ENCODE measurements at regions not wholly inside any gene's neighbourhood (a gene's known extent, or its start where the extent isn't known, plus 50 kb on each side); places are given as distances from the start of the nearest gene placed in this dataset.

DNA sequence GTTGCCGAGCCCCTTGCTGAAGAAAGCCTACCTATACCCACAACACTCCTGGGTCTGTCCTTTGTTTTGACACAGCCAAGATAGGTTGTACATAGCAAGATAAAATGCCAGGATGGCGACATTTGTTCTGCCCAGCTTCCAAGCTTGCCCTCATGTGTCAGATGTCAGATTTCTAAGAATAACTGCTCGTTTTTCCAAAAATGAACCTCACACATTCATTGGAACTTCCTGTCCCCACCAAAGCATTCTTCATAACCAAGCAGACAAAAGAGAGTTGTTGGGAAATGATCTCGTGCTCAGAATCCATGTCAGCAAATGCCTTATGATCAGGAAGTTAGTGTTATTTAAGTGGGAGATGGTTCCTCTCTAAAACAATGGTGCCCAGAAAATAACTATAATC, 210.1 kb downstream of the ZNF608 start:
- no peak overlapping the region for H3K9ac ChIP-seq (ENCODE audit: insufficient read depth, low read length)
- TF ChIP-seq CTCF (conservative IDR thresholded peaks at IDR 0.05 in 1 of 2, IDR thresholded peaks at IDR 0.05 in 1 of 2; ENCODE audit: low read depth in 1 of 2, low read length in 2 of 2) (no peak), EZH2 (IDR thresholded peaks at IDR 0.05; ENCODE audit: low read length, missing control alignments) (no peak)
- H3K4me3 ChIP-seq (replicated peaks in 1 of 4; ENCODE audit: control extremely low read depth in 1 of 4, insufficient read depth in 1 of 4, low read depth in 3 of 4, low read length in 4 of 4): no peak overlapping the region
- no peaks in the 10 kb centered on the region for H3K27me3 ChIP-seq (ENCODE audit: control insufficient read depth, insufficient read depth, low read length)
- H3K9me3 ChIP-seq (ENCODE audit: control insufficient read depth, insufficient read depth, low read depth, low read length): no peaks in the 10 kb centered on the region
- no peaks in the 10 kb centered on the region for H4K20me1 ChIP-seq (ENCODE audit: control insufficient read depth, extremely low read depth, insufficient read depth, low read length)
- DNase-seq (ENCODE audit: low read depth in 2 of 2): peak in 1 of 2 donors; percentile 13
- no peaks in the 10 kb centered on the region for H3K36me3 ChIP-seq (ENCODE audit: control insufficient read depth, insufficient read depth, low read length)
- no peaks in the 10 kb centered on the region for H3K79me2 ChIP-seq (ENCODE audit: control insufficient read depth, insufficient read depth, low read length)
- H2AFZ ChIP-seq (ENCODE audit: low read length): no peak overlapping the region
- H3K4me2 ChIP-seq (ENCODE audit: extremely low read depth, insufficient read depth, low read length): no peak overlapping the region
- H3K27ac ChIP-seq (ENCODE audit: insufficient read depth, low read length): no peak overlapping the region
- no peaks in the 10 kb centered on the region for H3K4me1 ChIP-seq (ENCODE audit: control insufficient read depth, extremely low read depth, insufficient read depth, low read length)

GRCh38 chr5:124530916-124531315, 215.5 kb downstream of the ZNF608 start:
- Histone ChIP-seq H3K79me2 (ENCODE audit: control insufficient read depth, insufficient read depth, low read length) (no peaks in the 10 kb centered on the region), H2AFZ (ENCODE audit: low read length) (no peak overlapping the region), H3K27me3 (ENCODE audit: control insufficient read depth, insufficient read depth, low read length) (no peaks in the 10 kb centered on the region), H3K27ac (ENCODE audit: insufficient read depth, low read length) (no peak overlapping the region), H4K20me1 (ENCODE audit: control insufficient read depth, extremely low read depth, insufficient read depth, low read length) (no peaks in the 10 kb centered on the region), H3K36me3 (ENCODE audit: control insufficient read depth, insufficient read depth, low read length) (no peaks in the 10 kb centered on the region), H3K9me3 (ENCODE audit: control insufficient read depth, insufficient read depth, low read depth, low read length) (no peaks in the 10 kb centered on the region), H3K9ac (ENCODE audit: insufficient read depth, low read length) (no peak overlapping the region), H3K4me3 (replicated peaks in 1 of 4; ENCODE audit: control extremely low read depth in 1 of 4, insufficient read depth in 1 of 4, low read depth in 3 of 4, low read length in 4 of 4) (no peak overlapping the region), H3K4me2 (ENCODE audit: extremely low read depth, insufficient read depth, low read length) (no peak overlapping the region), H3K4me1 (ENCODE audit: control insufficient read depth, extremely low read depth, insufficient read depth, low read length) (no peaks in the 10 kb centered on the region)
- no peak for TF ChIP-seq EZH2 (IDR thresholded peaks at IDR 0.05; ENCODE audit: low read length, missing control alignments)
- no peak for TF ChIP-seq CTCF (conservative IDR thresholded peaks at IDR 0.05 in 1 of 2, IDR thresholded peaks at IDR 0.05 in 1 of 2; ENCODE audit: low read depth in 1 of 2, low read length in 2 of 2)
- no peak for DNase-seq (ENCODE audit: low read depth in 2 of 2)

GRCh38 chr5:124528838-124529237, 217.6 kb downstream of the ZNF608 start:
- Histone ChIP-seq H3K79me2 (ENCODE audit: control insufficient read depth, insufficient read depth, low read length) (no peaks in the 10 kb centered on the region), H2AFZ (ENCODE audit: low read length) (no peak overlapping the region), H3K4me1 (ENCODE audit: control insufficient read depth, extremely low read depth, insufficient read depth, low read length) (no peaks in the 10 kb centered on the region), H4K20me1 (ENCODE audit: control insufficient read depth, extremely low read depth, insufficient read depth, low read length) (no peaks in the 10 kb centered on the region), H3K27me3 (ENCODE audit: control insufficient read depth, insufficient read depth, low read length) (no peaks in the 10 kb centered on the region), H3K4me2 (ENCODE audit: extremely low read depth, insufficient read depth, low read length) (no peak overlapping the region), H3K36me3 (ENCODE audit: control insufficient read depth, insufficient read depth, low read length) (no peaks in the 10 kb centered on the region), H3K27ac (ENCODE audit: insufficient read depth, low read length) (no peak overlapping the region), H3K9me3 (ENCODE audit: control insufficient read depth, insufficient read depth, low read depth, low read length) (no peaks in the 10 kb centered on the region), H3K4me3 (replicated peaks in 1 of 4; ENCODE audit: control extremely low read depth in 1 of 4, insufficient read depth in 1 of 4, low read depth in 3 of 4, low read length in 4 of 4) (no peak overlapping the region), H3K9ac (ENCODE audit: insufficient read depth, low read length) (no peak overlapping the region)
- DNase-seq (ENCODE audit: low read depth in 2 of 2): peak in 1 of 2 donors; percentile 93
- no peak for TF ChIP-seq CTCF (conservative IDR thresholded peaks at IDR 0.05 in 1 of 2, IDR thresholded peaks at IDR 0.05 in 1 of 2; ENCODE audit: low read depth in 1 of 2, low read length in 2 of 2)
- TF ChIP-seq EZH2 (IDR thresholded peaks at IDR 0.05; ENCODE audit: low read length, missing control alignments): no peak

Measured in fibroblast of lung (primary cell).